WTC11 (cell line): ENCODE measurements at regions not wholly inside any gene's neighbourhood (a gene's known extent, or its start where the extent isn't known, plus 50 kb on each side); places are given as distances from the start of the nearest gene placed in this dataset.

Experiments
- ATAC-seq: fragments of 200-7000 bp; cut with Tn5 transposase; 2 replicates; pipeline ENCODE4 v1.10.0; 2021; ENCODE audit warnings: mild to moderate bottlenecking, moderate library complexity
- CTCF ChIA-PET: fragments of 300-600 bp; sonication (Branson Sonifier 250); formaldehyde crosslinking; loops from one replicate; lab custom pipeline; 2021; ENCODE audit warnings: antibody characterized with exemption; lab: Charles Lee
- POLR2A ChIA-PET: fragments of 350-600 bp; sonication (Branson Sonifier 250); formaldehyde crosslinking; loops from one replicate; lab custom pipeline; 2021; ENCODE audit warnings: antibody characterized with exemption; lab: Charles Lee
- DNase-seq: peaks from one replicate; pipeline ENCODE4 v3.0.0; 2021; ENCODE audit warnings: low spot score
- H3K27ac Mint-ChIP-seq: 2 replicates; pipeline ENCODE4 v1.8.0; 2021; ENCODE audit warnings: mixed read lengths
- H3K27me3 Mint-ChIP-seq: 2 replicates; pipeline ENCODE4 v1.8.0; 2021; ENCODE audit warnings: low read depth, mild to moderate bottlenecking, moderate library complexity, mixed read lengths
- H3K36me3 Mint-ChIP-seq: 2 replicates; pipeline ENCODE4 v1.8.0; 2021; ENCODE audit warnings: mixed read lengths
- H3K4me1 Mint-ChIP-seq: 2 replicates; pipeline ENCODE4 v1.8.0; 2022; ENCODE audit warnings: mixed read lengths
- H3K4me3 Mint-ChIP-seq: 2 replicates; pipeline ENCODE4 v1.8.0; 2021; ENCODE audit warnings: mild to moderate bottlenecking, moderate library complexity, mixed read lengths
- H3K9me3 Mint-ChIP-seq: 2 replicates; pipeline ENCODE4 v1.8.0; 2021; ENCODE audit warnings: mixed read lengths
- CBFB ChIP-seq: sonication (generic); formaldehyde crosslinking; IDR thresholded peaks from 2 replicates; pipeline ENCODE4 v1.8.1; 2022; ENCODE audit warnings: mild to moderate bottlenecking, low read depth, missing genetic modification reagents
- E2F1 ChIP-seq: sonication (generic); formaldehyde crosslinking; IDR thresholded peaks from 2 replicates; pipeline ENCODE4 v1.8.0; 2022; ENCODE audit warnings: mild to moderate bottlenecking, missing genetic modification reagents
- ELF4 ChIP-seq: sonication (generic); formaldehyde crosslinking; IDR thresholded peaks from 2 replicates; pipeline ENCODE4 v1.8.1; 2022; ENCODE audit warnings: low read depth, mild to moderate bottlenecking, moderate library complexity, missing genetic modification reagents
- FOXJ3 ChIP-seq: sonication (generic); formaldehyde crosslinking; IDR thresholded peaks from 2 replicates; pipeline ENCODE4 v1.9.0; 2021; ENCODE audit warnings: missing genetic modification reagents, mild to moderate bottlenecking, borderline replicate concordance
- GABPB1 ChIP-seq: sonication (generic); formaldehyde crosslinking; IDR thresholded peaks from 2 replicates; pipeline ENCODE4 v1.8.1; 2023; ENCODE audit warnings: mild to moderate bottlenecking, missing genetic modification reagents
- GRHL2 ChIP-seq: fragments of 250-450 bp; sonication (Bioruptor Pico); IDR thresholded peaks from 2 replicates; pipeline ENCODE4 v1.8.0; 2022; ENCODE audit warnings: mild to moderate bottlenecking, moderate library complexity; ENCODE audit not compliant: insufficient replicate concordance, severe bottlenecking
- IRF1 ChIP-seq: sonication (generic); formaldehyde crosslinking; IDR thresholded peaks from 2 replicates; pipeline ENCODE4 v1.8.0; 2023; ENCODE audit warnings: missing genetic modification reagents
- JUN ChIP-seq: sonication (generic); formaldehyde crosslinking; IDR thresholded peaks from 2 replicates; pipeline ENCODE4 v1.8.0; 2023; ENCODE audit warnings: mild to moderate bottlenecking, missing genetic modification reagents
- KAT7 ChIP-seq: sonication (generic); formaldehyde crosslinking; IDR thresholded peaks from 2 replicates; pipeline ENCODE4 v1.8.1; 2023; ENCODE audit warnings: missing genetic modification reagents, mild to moderate bottlenecking, borderline replicate concordance
- MXD4 ChIP-seq: fragments of 250-450 bp; sonication (Bioruptor Pico); IDR thresholded peaks from 2 replicates; pipeline ENCODE4 v1.8.0; 2021; ENCODE audit warnings: mild to moderate bottlenecking, moderate library complexity, borderline replicate concordance
- NFE2L1 ChIP-seq: sonication (generic); formaldehyde crosslinking; IDR thresholded peaks from 2 replicates; pipeline ENCODE4 v1.8.1; 2023; ENCODE audit warnings: missing genetic modification reagents
- PREB ChIP-seq: sonication (generic); formaldehyde crosslinking; IDR thresholded peaks from 2 replicates; pipeline ENCODE4 v1.8.1; 2022; ENCODE audit warnings: mild to moderate bottlenecking, missing genetic modification reagents, moderate library complexity, borderline replicate concordance
- PRRX2 ChIP-seq: fragments of 250-450 bp; sonication (Bioruptor Pico); IDR thresholded peaks from 2 replicates; pipeline ENCODE4 v1.8.0; 2021; ENCODE audit warnings: mild to moderate bottlenecking
- RORB ChIP-seq: fragments of 250-450 bp; sonication (Bioruptor Pico); IDR thresholded peaks from 2 replicates; pipeline ENCODE4 v1.9.0; 2021; ENCODE audit warnings: mild to moderate bottlenecking
- SMAD3 ChIP-seq: sonication (generic); formaldehyde crosslinking; IDR thresholded peaks from 2 replicates; pipeline ENCODE4 v1.8.0; 2022; ENCODE audit warnings: missing genetic modification reagents, mild to moderate bottlenecking, borderline replicate concordance
- SOX15 ChIP-seq: fragments of 250-450 bp; sonication (Bioruptor Pico); IDR thresholded peaks from 2 replicates; pipeline ENCODE4 v1.9.0; 2021; ENCODE audit warnings: mild to moderate bottlenecking
- SP1 ChIP-seq: sonication (generic); formaldehyde crosslinking; conservative IDR thresholded peaks from 2 replicates; pipeline ENCODE4 v1.8.1; 2022; ENCODE audit warnings: missing genetic modification reagents
- ZMAT4 ChIP-seq: fragments of 250-450 bp; sonication (Bioruptor Pico); IDR thresholded peaks from 2 replicates; pipeline ENCODE4 v1.9.0; 2021; ENCODE audit warnings: mild to moderate bottlenecking
- ZNF121 ChIP-seq: sonication (generic); formaldehyde crosslinking; IDR thresholded peaks from 2 replicates; pipeline ENCODE4 v1.8.0; 2023; ENCODE audit warnings: missing genetic modification reagents
- ZNF263 ChIP-seq: sonication (generic); formaldehyde crosslinking; IDR thresholded peaks from 2 replicates; pipeline ENCODE4 v1.8.1; 2022; ENCODE audit warnings: low read depth, mild to moderate bottlenecking, moderate library complexity, missing genetic modification reagents
- ZNF416 ChIP-seq: fragments of 250-450 bp; sonication (Bioruptor Pico); IDR thresholded peaks from 2 replicates; pipeline ENCODE4 v1.9.0; 2021; ENCODE audit warnings: mild to moderate bottlenecking, inconsistent platforms
- ZNF512 ChIP-seq: sonication (generic); formaldehyde crosslinking; IDR thresholded peaks from 2 replicates; pipeline ENCODE4 v1.8.1; 2022; ENCODE audit warnings: missing genetic modification reagents, borderline replicate concordance
- ZNF671 ChIP-seq: fragments of 250-450 bp; sonication (Bioruptor Pico); IDR thresholded peaks from 2 replicates; pipeline ENCODE4 v1.8.0; 2021; ENCODE audit warnings: mild to moderate bottlenecking

- Mint-ChIP-seq H3K9me3 (0 out of 2 replicates have a peak, but pooled peaks cover 3% of the 10 kb centered on the region), H3K27me3 (no peaks in the 10 kb centered on the region), H3K4me1 (peaks cover 9% of the 10 kb centered on the region; the same call in 1 of the 2 replicates), H3K27ac (no peak overlapping the region), H3K36me3 (no peaks in the 10 kb centered on the region), H3K4me3 (no peak overlapping the region)
- CTCF ChIA-PET, result no interaction called here
- POLR2A ChIA-PET, result no interaction called here
- TF ChIP-seq SOX15 (CRISPR knock-in tag), result no peak
- no peak for TF ChIP-seq RORB (CRISPR knock-in tag)
- no peak for TF ChIP-seq ELF4 (CRISPR knock-in tag)
- TF ChIP-seq NFE2L1 (CRISPR knock-in tag), result no peak
- TF ChIP-seq PRRX2, result no peak
- ATAC-seq, result no peak
- no peak for DNase-seq
Measured at GRCh38 chr2:41597680-41598079, 450.1 kb upstream of the PKDCC start.

- Mint-ChIP-seq H3K27ac (no peak overlapping the region), H3K27me3 (no peaks in the 10 kb centered on the region), H3K36me3 (no peaks in the 10 kb centered on the region), H3K4me3 (no peak overlapping the region), H3K4me1 (peaks cover 9% of the 10 kb centered on the region; the same call in 1 of the 2 replicates), H3K9me3 (0 out of 2 replicates have a peak, but pooled peaks cover 3% of the 10 kb centered on the region)
- no peak for DNase-seq
- ChIA-PET CTCF (no interaction called here), POLR2A (no interaction called here)
- TF ChIP-seq MXD4, result no peak
- no peak for TF ChIP-seq JUN
- no peak for TF ChIP-seq CBFB (CRISPR knock-in tag)
- TF ChIP-seq E2F1 (CRISPR knock-in tag), result no peak
- TF ChIP-seq RORB (CRISPR knock-in tag), result no peak
- TF ChIP-seq GRHL2 (CRISPR knock-in tag), result no peak
- TF ChIP-seq ZNF671 (CRISPR knock-in tag), result no peak
- ATAC-seq, result no peak
Measured at GRCh38 chr2:41598161-41598894, 449.5 kb upstream of the PKDCC start.

- Mint-ChIP-seq H3K27me3 (no peaks in the 10 kb centered on the region), H3K27ac (no peak overlapping the region), H3K9me3 (0 out of 2 replicates have a peak, but pooled peaks cover 3% of the 10 kb centered on the region), H3K4me3 (no peak overlapping the region), H3K36me3 (no peaks in the 10 kb centered on the region), H3K4me1 (peaks cover 9% of the 10 kb centered on the region; the same call in 1 of the 2 replicates)
- ChIA-PET CTCF (no interaction called here), POLR2A (no interaction called here)
- DNase-seq (no peak), ATAC-seq (no peak)
- no peak for TF ChIP-seq IRF1 (CRISPR knock-in tag)
- TF ChIP-seq ZNF512 (CRISPR knock-in tag), result no peak
Measured at GRCh38 chr2:41600460-41600859, 447.4 kb upstream of the PKDCC start.

- ATAC-seq (no peak), DNase-seq (no peak)
- Mint-ChIP-seq H3K9me3 (0 out of 2 replicates have a peak, but pooled peaks cover 3% of the 10 kb centered on the region), H3K27ac (no peak overlapping the region), H3K36me3 (no peaks in the 10 kb centered on the region), H3K27me3 (no peaks in the 10 kb centered on the region), H3K4me3 (no peak overlapping the region), H3K4me1 (peaks cover 9% of the 10 kb centered on the region; the same call in 1 of the 2 replicates)
- TF ChIP-seq ZMAT4 (no peak), ZNF121 (CRISPR knock-in tag) (no peak), SMAD3 (CRISPR knock-in tag) (no peak), MXD4 (no peak), ZNF263 (CRISPR knock-in tag) (no peak), KAT7 (CRISPR knock-in tag) (no peak), GABPB1 (CRISPR knock-in tag) (no peak), NFE2L1 (CRISPR knock-in tag) (no peak), FOXJ3 (no peak), SP1 (CRISPR knock-in tag) (no peak), ZNF416 (no peak), PREB (CRISPR knock-in tag) (no peak)
- CTCF ChIA-PET, result no interaction called here
- POLR2A ChIA-PET, result no interaction called here
Measured at GRCh38 chr2:41602341-41602740, 445.5 kb upstream of the PKDCC start.
